Retinal pigment epithelial cell (primary cell): ENCODE measurements at regions not wholly inside any gene's neighbourhood (a gene's known extent, or its start where the extent isn't known, plus 50 kb on each side); places are given as distances from the start of the nearest gene placed in this dataset.
A peak's percentile ranks its signal among the peaks of the same experiment; 100 is the strongest.

ENCODE experiments used
- DNase-seq: peaks from one replicate; pipeline ENCODE4 v3.0.0-alpha.2; 2010; ENCODE audit warnings: low read depth
- H3K4me3 ChIP-seq: 2 replicates; pipeline ENCODE4 v1.5.1; 2011; ENCODE audit warnings: mild to moderate bottlenecking, low read length, control low read depth, moderate library complexity
- CTCF ChIP-seq: conservative IDR thresholded peaks from 2 replicates; pipeline ENCODE4 v1.5.1; 2011; ENCODE audit warnings: low read depth, low read length, control low read depth, inconsistent platforms

- no peak for DNase-seq
- no peak for TF ChIP-seq CTCF
- H3K4me3 ChIP-seq = no peak overlapping the region
These were observed 110.5 kb downstream of the PMP22 start for GRCh38 chr17:15154618-15155017.

- no peak for TF ChIP-seq CTCF
- peak; percentile 44 for DNase-seq
- H3K4me3 ChIP-seq = no peak overlapping the region
These were observed 119.5 kb downstream of the PMP22 start for GRCh38 chr17:15145621-15146020.

GRCh38 chr17:15143524-15143923 is 121.6 kb downstream of the PMP22 start:
- TF ChIP-seq CTCF = no peak
- no peak overlapping the region for H3K4me3 ChIP-seq
- no peak for DNase-seq

- H3K4me3 ChIP-seq = no peak overlapping the region
- DNase-seq = no peak
- no peak for TF ChIP-seq CTCF
These were observed 130.8 kb downstream of the PMP22 start for GRCh38 chr17:15134363-15134762.

GRCh38 chr17:15133826-15134225 is 131.3 kb downstream of the PMP22 start:
- H3K4me3 ChIP-seq = no peak overlapping the region
- no peak for TF ChIP-seq CTCF
- DNase-seq = no peak

- DNase-seq = no peak
- no peak for TF ChIP-seq CTCF
- no peak overlapping the region for H3K4me3 ChIP-seq
These were observed 132.0 kb downstream of the PMP22 start for GRCh38 chr17:15133143-15133542.

GRCh38 chr17:15130426-15130825 is 134.7 kb downstream of the PMP22 start:
- no peak for TF ChIP-seq CTCF
- no peak overlapping the region for H3K4me3 ChIP-seq
- no peak for DNase-seq
